OCI-LY1 (cell line): ENCODE measurements at regions not wholly inside any gene's neighbourhood (a gene's known extent, or its start where the extent isn't known, plus 50 kb on each side); places are given as distances from the start of the nearest gene placed in this dataset.

Experiments used
- H2AFZ ChIP-seq: fragments of 200-600 bp; sonication (generic), shearing (Covaris generic); 2 replicates; pipeline ENCODE4 v1.6.0; 2014; ENCODE audit warnings: antibody characterized with exemption, mild to moderate bottlenecking, low read length
- H3F3A ChIP-seq: fragments of 200-600 bp; sonication (generic), shearing (Covaris generic); 2 replicates; pipeline ENCODE4 v1.6.0; 2014; ENCODE audit warnings: mild to moderate bottlenecking, antibody characterized with exemption, low read length, moderate library complexity; ENCODE audit not compliant: insufficient read depth
- H3K27ac ChIP-seq: fragments of 200-600 bp; sonication (generic); 2 replicates; pipeline ENCODE4 v1.5.1; 2014; ENCODE audit warnings: low read length, mixed run types, mild to moderate bottlenecking, low read depth; ENCODE audit not compliant: poor library complexity, severe bottlenecking
- H3K27me3 ChIP-seq: fragments of 200-600 bp; sonication (generic); 2 replicates; pipeline ENCODE4 v1.6.0; 2014; ENCODE audit warnings: antibody characterized with exemption, mild to moderate bottlenecking, low read length, moderate library complexity; ENCODE audit not compliant: insufficient read depth
- H3K36me3 ChIP-seq: fragments of 200-600 bp; sonication (generic); 2 replicates; pipeline ENCODE4 v1.6.1; 2014; ENCODE audit warnings: mild to moderate bottlenecking, antibody characterized with exemption, low read length, moderate library complexity, mixed read lengths; ENCODE audit not compliant: insufficient read depth
- H3K4me1 ChIP-seq: fragments of 200-600 bp; sonication (generic); 2 replicates; pipeline ENCODE4 v1.5.1; 2014; ENCODE audit warnings: mild to moderate bottlenecking, low read length, moderate library complexity; ENCODE audit not compliant: insufficient read depth, severe bottlenecking
- H3K4me2 ChIP-seq: fragments of 200-600 bp; sonication (generic), shearing (Covaris generic); 2 replicates; pipeline ENCODE4 v1.6.1; 2014; ENCODE audit warnings: low read length
- H3K4me3 ChIP-seq: fragments of 200-600 bp; sonication (generic); 2 replicates; pipeline ENCODE4 v1.5.1; 2014; ENCODE audit warnings: low read length, low read depth, mild to moderate bottlenecking, mixed read lengths; ENCODE audit not compliant: poor library complexity, severe bottlenecking
- H3K79me2 ChIP-seq: fragments of 200-600 bp; shearing (Covaris generic); 2 replicates; pipeline ENCODE4 v1.6.1; 2016; ENCODE audit warnings: mixed run types, low read length, mixed read lengths; ENCODE audit not compliant: insufficient read depth
- H3K9ac ChIP-seq: fragments of 200-600 bp; sonication (generic), shearing (Covaris generic); 2 replicates; pipeline ENCODE4 v1.6.1; 2014; ENCODE audit warnings: mild to moderate bottlenecking, low read length, mixed read lengths
- H3K9me2 ChIP-seq: fragments of 200-600 bp; sonication (generic), shearing (Covaris generic); 2 replicates; pipeline ENCODE4 v1.6.1; 2014; ENCODE audit warnings: low read depth, mild to moderate bottlenecking, low read length, mixed read lengths
- H3K9me3 ChIP-seq: fragments of 200-600 bp; shearing (Covaris generic); 2 replicates; pipeline ENCODE4 v1.6.1; 2014; ENCODE audit warnings: low read length, mixed read lengths
- H4K20me1 ChIP-seq: fragments of 200-600 bp; sonication (generic), shearing (Covaris generic); 2 replicates; pipeline ENCODE4 v1.6.0; 2016; ENCODE audit warnings: mild to moderate bottlenecking, low read length; ENCODE audit not compliant: insufficient read depth
- CTCF ChIP-seq: fragments of 200-600 bp; sonication (generic), shearing (Covaris generic); IDR thresholded peaks from 2 replicates; pipeline ENCODE4 v1.5.1; 2017; ENCODE audit warnings: mild to moderate bottlenecking, antibody characterized with exemption, low read length, moderate library complexity, mixed read lengths
- EZH2 ChIP-seq: fragments of 200-600 bp; sonication (generic), shearing (Covaris generic); IDR thresholded peaks from 2 replicates; pipeline ENCODE4 v1.8.0; 2017; ENCODE audit warnings: borderline replicate concordance, mixed run types, mild to moderate bottlenecking, antibody characterized with exemption, low read length, moderate library complexity, mixed read lengths

DNA sequence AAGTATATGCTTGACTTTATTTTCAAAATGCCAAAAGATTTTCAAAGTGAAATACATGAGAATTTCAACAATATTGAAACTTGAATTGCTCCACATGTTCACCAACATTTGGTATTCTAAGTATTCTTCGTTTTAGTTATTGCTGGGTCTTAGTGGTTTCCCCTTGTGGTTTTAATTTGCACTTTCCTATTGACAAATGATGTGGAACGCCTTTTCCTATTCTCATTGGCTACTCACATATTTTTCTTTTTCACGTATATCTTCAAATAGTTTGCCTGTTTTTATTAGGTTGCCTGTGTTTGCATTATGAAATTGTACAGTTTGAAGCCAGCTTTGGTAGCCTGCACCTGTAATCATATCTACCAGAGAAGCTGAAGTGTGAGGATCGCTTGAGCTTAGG, 405.7 kb upstream of the IRX2 start:
- Histone ChIP-seq H3K27ac (no peak overlapping the region), H3K4me2 (no peak overlapping the region)

DNA sequence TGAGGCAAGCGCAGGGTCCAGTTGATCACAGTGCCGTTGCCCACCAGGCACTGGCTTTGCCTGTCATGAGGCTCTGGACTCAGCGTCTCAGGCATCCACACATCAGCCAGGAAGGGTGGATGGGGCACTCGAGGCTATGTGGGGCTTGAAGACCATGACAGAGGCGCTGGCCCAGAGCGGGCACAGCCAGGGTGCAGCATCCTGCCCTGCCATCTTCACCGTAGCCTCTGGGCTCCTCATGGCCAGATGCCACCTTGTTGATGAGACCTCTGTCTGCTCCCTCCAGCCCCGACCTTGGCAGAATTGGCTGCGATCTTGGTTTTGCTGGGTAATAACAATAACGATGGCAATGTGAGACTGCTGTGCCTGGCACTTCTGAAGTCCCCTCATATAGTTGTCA, 404.2 kb upstream of the IRX2 start:
- Histone ChIP-seq H3K27me3 (no peaks in the 10 kb centered on the region), H3K9me2 (no peaks in the 10 kb centered on the region), H3K4me3 (no peak overlapping the region), H3K79me2 (no peaks in the 10 kb centered on the region), H3K9ac (no peak overlapping the region), H3K4me1 (no peaks in the 10 kb centered on the region), H3K4me2 (no peak overlapping the region), H3F3A (no peaks in the 10 kb centered on the region), H3K9me3 (no peaks in the 10 kb centered on the region), H3K36me3 (no peaks in the 10 kb centered on the region), H3K27ac (no peak overlapping the region), H4K20me1 (no peaks in the 10 kb centered on the region), H2AFZ (no peak overlapping the region)
- TF ChIP-seq CTCF (no peak), EZH2 (no peak)

More for the DNA sequence above, 405.7 kb upstream of the IRX2 start:
- Histone ChIP-seq H3K4me1 (no peaks in the 10 kb centered on the region), H3K9me3 (no peaks in the 10 kb centered on the region), H3K9ac (no peak overlapping the region), H4K20me1 (no peaks in the 10 kb centered on the region), H2AFZ (no peak overlapping the region), H3K9me2 (no peaks in the 10 kb centered on the region), H3K4me3 (no peak overlapping the region), H3K36me3 (no peaks in the 10 kb centered on the region), H3K79me2 (no peaks in the 10 kb centered on the region), H3K27me3 (no peaks in the 10 kb centered on the region), H3F3A (no peaks in the 10 kb centered on the region)
- TF ChIP-seq EZH2 (no peak), CTCF (no peak)

- Histone ChIP-seq H3K9ac (no peak overlapping the region), H4K20me1 (no peaks in the 10 kb centered on the region), H3K9me3 (no peaks in the 10 kb centered on the region), H3K4me2 (no peak overlapping the region), H3F3A (no peaks in the 10 kb centered on the region), H3K27ac (no peak overlapping the region), H3K4me1 (no peaks in the 10 kb centered on the region), H3K9me2 (no peaks in the 10 kb centered on the region), H3K79me2 (no peaks in the 10 kb centered on the region), H3K27me3 (no peaks in the 10 kb centered on the region), H3K4me3 (no peak overlapping the region), H3K36me3 (no peaks in the 10 kb centered on the region), H2AFZ (no peak overlapping the region)
- TF ChIP-seq CTCF (no peak), EZH2 (no peak)
These were observed 403.6 kb upstream of the IRX2 start for GRCh38 chr5:3155046-3155445.
